Cardiac muscle cell (in vitro differentiated cells and primary cell): ENCODE measurements at regions not wholly inside any gene's neighbourhood (a gene's known extent, or its start where the extent isn't known, plus 50 kb on each side); places are given as distances from the start of the nearest gene placed in this dataset.
"Not testable (repeated sequence)": the region's sequence is repeated elsewhere in the genome, so short reads cannot be mapped to it uniquely, and the experiment has no call there.

Experiments used
- DNase-seq, 2 donors: peaks; one replicate each; pipeline versions ENCODE4 v3.0.0 to v3.0.0-alpha.2; 2010 to 2017; ENCODE audit warnings: low read depth in 1 of 2, low spot score in 1 of 2
- H3K27ac ChIP-seq: fragments of 200-600 bp; sonication (generic); 2 replicates; pipeline ENCODE4 v1.5.1; 2016
- H3K27me3 ChIP-seq: fragments of 200-600 bp; sonication (generic); 2 replicates; pipeline ENCODE4 v1.6.0; 2016; ENCODE audit warnings: control low read depth
- H3K36me3 ChIP-seq: fragments of 200-600 bp; sonication (generic); 2 replicates; pipeline ENCODE4 v1.5.1; 2016; ENCODE audit warnings: control low read depth
- H3K4me1 ChIP-seq: fragments of 200-600 bp; sonication (generic); 2 replicates; pipeline ENCODE4 v1.8.1; 2017; ENCODE audit warnings: low read depth, mild to moderate bottlenecking, mixed run types
- H3K4me3 ChIP-seq: fragments of 200-600 bp; sonication (generic); 2 replicates; pipeline ENCODE4 v1.5.1; 2016; ENCODE audit warnings: mild to moderate bottlenecking
- H3K9me3 ChIP-seq: fragments of 200-600 bp; sonication (generic); 2 replicates; pipeline ENCODE4 v1.5.1; 2017; ENCODE audit warnings: low read depth, mild to moderate bottlenecking, control low read depth
- CTCF ChIP-seq: IDR thresholded peaks from 2 replicates; pipeline ENCODE4 v1.5.1; 2012; ENCODE audit warnings: low read depth, mild to moderate bottlenecking, low read length

GRCh38 chr5:39696672-39697398, 272.1 kb upstream of the DAB2 start:
- H3K4me3 ChIP-seq: no peak overlapping the region
- H3K27me3 ChIP-seq: no peaks in the 10 kb centered on the region
- H3K4me1 ChIP-seq: no peaks in the 10 kb centered on the region
- no peak for DNase-seq
- no peak overlapping the region for H3K27ac ChIP-seq
- H3K36me3 ChIP-seq: no peaks in the 10 kb centered on the region
- no peak for TF ChIP-seq CTCF
- no peaks in the 10 kb centered on the region for H3K9me3 ChIP-seq

GRCh38 chr5:39691993-39692392, 267.2 kb upstream of the DAB2 start:
- H3K9me3 ChIP-seq: no peaks in the 10 kb centered on the region
- no peak overlapping the region for H3K27ac ChIP-seq
- no peaks in the 10 kb centered on the region for H3K27me3 ChIP-seq
- H3K4me1 ChIP-seq: no peaks in the 10 kb centered on the region
- H3K4me3 ChIP-seq: no peak overlapping the region
- no peaks in the 10 kb centered on the region for H3K36me3 ChIP-seq
- DNase-seq: no peak
- peak; percentile 6 for TF ChIP-seq CTCF

GRCh38 chr5:39691136-39691535, 266.4 kb upstream of the DAB2 start:
- no peak overlapping the region for H3K4me3 ChIP-seq
- TF ChIP-seq CTCF: no peak
- DNase-seq: no peak
- no peak overlapping the region for H3K27ac ChIP-seq
- H3K4me1 ChIP-seq: no peaks in the 10 kb centered on the region
- no peaks in the 10 kb centered on the region for H3K9me3 ChIP-seq
- H3K36me3 ChIP-seq: no peaks in the 10 kb centered on the region
- H3K27me3 ChIP-seq: no peaks in the 10 kb centered on the region

GRCh38 chr5:39689919-39690318, 265.1 kb upstream of the DAB2 start:
- no peak for TF ChIP-seq CTCF
- Histone ChIP-seq H3K36me3 (no peaks in the 10 kb centered on the region), H3K27me3 (no peaks in the 10 kb centered on the region), H3K27ac (no peak overlapping the region), H3K4me3 (no peak overlapping the region), H3K9me3 (no peaks in the 10 kb centered on the region), H3K4me1 (no peaks in the 10 kb centered on the region)
- DNase-seq: no peak

GRCh38 chr5:39687924-39688323, 263.1 kb upstream of the DAB2 start:
- H3K9me3 ChIP-seq, H3K27ac ChIP-seq, DNase-seq, H3K27me3 ChIP-seq, H3K36me3 ChIP-seq, H3K4me3 ChIP-seq, H3K4me1 ChIP-seq: not testable (repeated sequence)

- Histone ChIP-seq H3K4me3 (no peak overlapping the region), H3K27ac (no peak overlapping the region), H3K27me3 (no peaks in the 10 kb centered on the region), H3K36me3 (no peaks in the 10 kb centered on the region), H3K4me1 (peaks cover 3% of the 10 kb centered on the region), H3K9me3 (no peaks in the 10 kb centered on the region)
- TF ChIP-seq CTCF: no peak
- DNase-seq: no peak
Measured at GRCh38 chr5:39680213-39680612, 255.4 kb upstream of the DAB2 start.
